Stimulated activated CD4-positive, alpha-beta T cell treated with anti-CD3 and anti-CD28 coated beads, Interleukin-4, amount 100 ng/mL, for 4 hours (primary cell): ENCODE measurements at regions not wholly inside any gene's neighbourhood (a gene's known extent, or its start where the extent isn't known, plus 50 kb on each side); places are given as distances from the start of the nearest gene placed in this dataset.

Experiments
- DNase-seq, 2 experiments: peaks; one replicate each; pipeline ENCODE4 v3.0.0-alpha.2; 2020

DNA sequence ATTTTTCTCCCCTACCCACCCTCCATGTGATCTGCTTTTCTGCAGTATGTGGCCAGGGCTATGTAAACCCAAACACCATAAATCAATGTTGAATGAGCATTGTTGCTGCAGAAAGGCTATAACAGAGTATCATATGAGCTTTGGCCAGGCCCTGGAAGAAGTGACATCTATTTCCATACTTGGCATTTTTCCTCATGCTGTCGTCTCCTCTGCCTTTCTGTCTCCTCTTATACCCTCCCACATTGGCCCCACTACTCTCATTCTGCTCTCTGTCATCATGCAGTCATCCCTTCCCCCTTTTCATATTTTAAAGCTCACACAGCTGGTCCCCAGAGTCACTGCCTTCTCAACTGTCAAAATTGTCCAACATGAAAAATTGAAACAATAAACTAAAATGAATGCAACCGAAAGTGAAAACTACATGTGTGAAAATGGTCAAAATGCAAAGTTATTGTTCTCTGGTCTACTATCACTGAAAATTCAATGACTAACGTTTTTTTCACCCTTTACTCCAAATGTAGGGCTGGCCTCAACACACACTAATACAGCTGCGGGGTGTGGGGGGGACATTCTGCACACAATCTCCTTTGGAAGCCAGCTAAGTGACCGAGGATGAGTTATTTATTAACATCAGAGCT is 290.7 kb upstream of the TMPO start:
- no peak for DNase-seq

DNA sequence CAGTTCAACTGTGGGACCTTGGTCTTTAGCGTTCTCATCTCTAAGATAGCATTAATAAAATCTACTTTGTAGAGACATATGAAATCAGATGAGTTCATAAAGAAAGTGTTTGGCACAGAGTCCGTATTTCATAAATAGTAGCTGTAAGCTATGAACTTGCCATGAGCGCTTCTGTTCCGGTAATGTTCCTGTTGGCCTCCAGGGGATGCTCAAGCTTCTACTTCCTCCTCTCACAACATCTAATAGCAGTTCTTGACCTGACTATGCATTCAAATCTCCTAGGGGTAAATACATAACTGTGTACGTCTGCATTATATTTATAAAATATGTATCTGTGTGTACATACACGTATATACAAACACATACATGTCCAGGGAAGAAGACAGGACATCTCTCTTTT is 288.2 kb upstream of the TMPO start:
- no peak for DNase-seq

DNA sequence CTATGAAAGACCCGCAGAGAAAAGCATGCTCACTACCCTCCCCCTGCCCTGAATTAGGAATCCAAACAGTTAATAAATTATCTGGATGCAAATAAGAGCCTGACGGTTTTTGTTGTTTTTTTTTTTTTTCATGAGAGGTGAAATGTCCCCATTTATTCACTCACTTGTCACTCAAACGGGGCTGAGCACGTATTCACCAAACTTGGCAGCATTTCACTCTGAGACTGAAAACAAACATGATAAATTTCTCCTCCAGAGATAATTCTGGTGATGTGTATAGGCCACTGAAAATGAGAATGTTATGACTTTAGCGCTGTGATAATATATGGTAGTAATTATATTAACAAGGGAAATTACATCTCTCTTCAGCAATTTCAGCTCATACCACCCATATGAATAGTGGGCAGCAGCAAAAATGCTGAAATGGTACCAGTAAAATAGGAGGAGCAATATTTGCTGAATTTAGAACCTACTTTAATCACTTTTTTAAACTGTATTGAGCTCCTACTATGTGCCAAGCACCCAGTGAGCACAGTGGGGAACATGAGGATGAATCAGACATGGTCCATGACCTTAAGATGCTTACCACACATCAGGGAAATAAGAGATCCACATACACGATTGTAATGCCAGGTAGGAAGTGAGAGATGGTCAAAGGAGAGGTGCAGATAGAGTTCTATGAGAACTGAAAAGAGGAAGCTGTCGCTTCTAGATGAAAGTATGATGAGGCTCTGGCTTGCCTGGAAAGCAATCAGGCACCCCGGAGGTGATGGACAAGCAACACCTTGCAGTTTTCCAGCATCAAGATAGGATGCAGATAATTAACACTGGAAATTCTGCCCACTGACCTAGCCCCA is 286.5 kb upstream of the TMPO start:
- DNase-seq, result no peak

DNA sequence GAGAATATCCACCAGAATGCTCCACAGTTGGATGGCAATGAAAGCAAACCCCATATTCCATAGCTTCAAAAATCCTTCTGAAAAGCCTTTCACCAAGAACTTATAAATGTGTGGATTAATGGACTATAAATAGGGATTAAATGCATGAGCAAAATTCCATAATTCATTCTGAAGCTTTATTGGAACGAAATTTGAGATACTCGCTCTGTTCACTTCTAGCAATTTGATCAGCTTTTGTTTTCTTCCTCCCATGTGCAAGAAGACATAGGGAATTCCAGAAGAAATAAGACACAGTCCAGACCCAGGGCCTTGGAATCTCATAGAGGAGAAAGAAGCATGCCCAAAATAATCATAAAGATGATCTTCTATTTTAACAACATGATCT is 285.9 kb upstream of the TMPO start:
- no peak for DNase-seq

DNA sequence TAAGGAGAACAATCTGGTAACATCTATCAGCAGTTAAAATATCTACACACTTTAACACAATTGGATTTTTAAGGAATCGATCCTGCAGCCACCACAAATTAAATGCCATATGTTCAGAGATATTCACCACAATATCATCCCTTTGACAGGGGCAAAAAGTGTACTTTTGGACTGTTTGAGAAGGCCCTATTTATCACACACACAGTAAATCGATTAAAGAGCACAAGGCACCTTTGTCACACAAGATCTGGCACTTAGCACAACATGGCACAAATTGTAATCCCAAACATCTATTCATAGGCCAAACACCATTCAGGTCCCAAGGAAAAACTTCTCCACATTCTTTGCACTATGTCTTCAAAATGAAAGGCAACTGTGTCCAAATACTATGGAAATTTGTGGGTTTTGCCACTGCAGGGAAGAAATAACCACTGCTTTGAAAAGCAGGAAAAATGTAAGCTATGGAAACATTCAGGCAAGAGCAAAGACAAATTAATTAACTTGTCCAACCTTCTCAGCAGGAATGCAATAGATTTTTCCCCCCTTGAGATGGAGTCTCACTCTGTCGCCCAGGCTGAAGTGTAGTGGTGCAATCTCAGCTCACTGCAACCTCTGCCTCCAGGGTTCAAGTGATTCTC is 282.5 kb upstream of the TMPO start:
- DNase-seq, result no peak

DNA sequence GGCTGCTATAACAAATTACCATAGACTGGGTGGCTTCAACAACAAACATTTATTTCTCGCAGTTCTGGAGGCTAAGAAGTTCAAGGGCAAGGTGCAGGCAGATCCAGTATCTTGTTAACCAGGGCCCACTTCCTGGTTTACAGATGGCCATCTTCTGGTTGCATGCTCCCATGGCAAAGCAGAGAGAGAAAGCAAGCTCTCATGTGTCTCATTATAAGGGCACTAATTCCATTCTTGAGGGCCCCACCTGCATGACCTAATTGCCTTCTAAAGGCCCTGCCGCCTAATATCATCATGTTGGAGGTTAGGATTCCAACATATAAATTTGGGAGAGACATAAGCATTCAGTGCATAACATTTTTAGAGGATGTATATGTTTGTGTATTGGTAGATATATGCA is 280.1 kb upstream of the TMPO start:
- no peak for DNase-seq

DNA sequence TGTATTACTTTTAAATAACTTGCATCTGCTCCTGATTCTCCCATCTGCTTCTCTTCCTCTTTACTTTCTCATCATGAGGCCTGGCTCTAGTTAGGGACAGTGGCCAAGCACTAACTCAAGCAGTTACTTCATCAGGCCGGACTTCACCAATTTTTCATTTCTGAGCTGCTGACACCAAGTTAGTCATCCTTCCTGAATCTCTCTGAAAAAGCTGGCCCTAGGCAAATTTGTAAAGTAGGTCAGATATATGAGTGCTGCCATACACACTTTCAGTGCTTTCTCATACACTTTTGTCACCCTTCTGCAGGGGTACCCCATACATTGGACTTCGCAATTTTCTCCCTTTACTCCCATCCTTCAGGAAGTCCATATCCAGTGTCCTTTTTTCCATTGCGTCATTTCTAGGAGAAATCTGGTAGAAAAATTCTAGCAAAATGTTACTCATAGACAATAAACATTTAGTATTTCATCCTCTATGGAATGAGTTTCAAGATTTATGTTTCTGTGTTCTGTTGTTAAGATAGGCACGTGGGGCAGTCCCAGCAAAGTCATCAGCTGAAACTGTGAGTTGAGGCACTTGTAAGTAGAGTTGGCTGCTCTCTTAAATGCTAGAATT is 276.8 kb upstream of the TMPO start:
- no peak for DNase-seq

DNA sequence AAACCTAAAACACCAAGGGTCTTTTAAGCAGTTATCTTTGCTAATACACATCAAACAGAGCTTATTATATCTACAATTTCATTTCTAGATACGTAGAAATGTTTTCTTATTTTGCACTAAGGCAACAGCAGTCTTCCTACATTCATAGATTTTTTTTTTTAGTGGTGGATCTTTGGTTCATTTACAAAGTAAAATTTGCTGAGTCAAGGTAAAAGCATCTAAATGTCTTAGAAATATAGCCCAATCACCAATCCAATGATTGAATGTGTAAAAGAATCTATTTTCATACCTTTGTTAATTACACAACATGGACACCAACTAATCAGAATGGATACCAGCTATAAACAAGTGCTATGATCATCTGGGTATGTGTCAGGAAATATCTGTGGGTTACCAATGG is 272.2 kb upstream of the TMPO start:
- DNase-seq, result no peak

DNA sequence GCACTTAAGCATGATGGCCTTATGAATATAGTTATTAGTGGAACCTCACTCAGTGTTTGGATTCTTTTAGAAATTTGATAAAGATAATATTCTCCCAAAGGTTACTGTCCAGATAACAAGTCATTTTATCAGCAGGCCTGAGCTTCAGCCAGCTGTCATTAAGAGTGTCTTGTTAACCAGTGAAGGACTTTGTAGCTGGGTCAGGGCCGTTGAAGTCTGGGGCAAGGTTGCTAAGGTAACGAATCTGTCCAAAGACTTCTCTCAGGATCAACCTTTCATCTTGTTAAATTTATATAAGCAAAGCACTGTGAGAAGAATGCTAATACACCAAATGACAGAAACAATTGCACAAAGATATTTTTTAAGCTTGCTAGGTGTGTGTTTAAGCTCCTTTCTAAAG is 271.3 kb upstream of the TMPO start:
- no peak for DNase-seq

DNA sequence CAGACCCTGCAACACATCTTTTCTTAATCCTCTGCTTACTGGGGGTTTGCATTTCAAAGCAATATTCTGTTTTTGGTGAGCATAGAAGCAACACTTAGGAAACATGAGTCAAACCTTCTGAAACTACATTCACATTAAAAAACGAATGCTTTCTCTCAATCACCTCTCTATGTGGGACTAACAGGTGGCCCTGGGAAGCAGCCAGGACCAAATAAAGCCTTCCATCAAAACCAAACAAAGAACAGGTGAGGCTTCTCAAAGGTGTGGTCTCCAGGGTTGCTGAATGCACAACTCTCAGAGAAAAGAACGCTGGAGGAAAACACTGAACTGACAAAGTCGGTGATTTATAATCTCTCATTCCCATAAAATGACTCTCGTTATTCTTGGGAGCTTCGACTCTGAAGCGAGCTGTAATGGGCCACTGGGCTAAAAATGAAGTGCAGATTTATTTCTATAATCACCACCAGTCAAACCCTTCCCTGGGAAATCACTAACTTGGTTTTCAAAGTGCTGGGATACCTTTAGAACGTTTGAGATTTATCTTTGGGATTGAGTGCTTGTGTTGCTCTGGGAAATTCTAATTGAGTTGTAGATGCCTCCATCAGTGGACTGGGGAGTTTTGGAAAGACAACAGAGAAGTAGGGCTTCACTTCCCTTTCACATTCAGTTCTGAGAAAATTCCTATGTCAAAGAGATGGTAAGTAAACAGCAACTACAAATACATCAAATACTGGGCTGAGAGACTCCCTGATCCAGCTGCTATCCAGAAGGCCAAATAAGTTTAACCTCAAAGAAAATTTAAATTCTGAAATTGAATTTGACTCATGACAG is 262.0 kb upstream of the TMPO start:
- no peak for DNase-seq

DNA sequence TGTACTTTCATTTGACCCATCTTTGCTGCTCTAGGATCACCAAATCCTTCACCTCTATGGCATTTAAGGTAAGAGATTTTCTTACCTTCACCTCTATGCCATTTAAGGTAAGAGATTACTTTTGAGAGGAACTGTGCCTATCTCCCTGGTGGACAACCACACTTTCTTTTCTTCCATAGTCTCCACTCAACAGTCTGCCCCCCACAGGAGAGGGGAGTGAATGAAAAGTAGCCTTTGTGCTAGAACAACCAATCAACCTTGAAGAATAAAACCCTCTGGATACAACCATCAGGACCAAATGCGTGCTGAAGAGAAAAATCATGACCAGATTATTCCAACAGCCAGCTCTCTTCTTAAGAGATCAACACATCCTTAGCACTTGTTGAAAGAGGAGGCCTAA is 258.6 kb upstream of the TMPO start:
- no peak for DNase-seq

DNA sequence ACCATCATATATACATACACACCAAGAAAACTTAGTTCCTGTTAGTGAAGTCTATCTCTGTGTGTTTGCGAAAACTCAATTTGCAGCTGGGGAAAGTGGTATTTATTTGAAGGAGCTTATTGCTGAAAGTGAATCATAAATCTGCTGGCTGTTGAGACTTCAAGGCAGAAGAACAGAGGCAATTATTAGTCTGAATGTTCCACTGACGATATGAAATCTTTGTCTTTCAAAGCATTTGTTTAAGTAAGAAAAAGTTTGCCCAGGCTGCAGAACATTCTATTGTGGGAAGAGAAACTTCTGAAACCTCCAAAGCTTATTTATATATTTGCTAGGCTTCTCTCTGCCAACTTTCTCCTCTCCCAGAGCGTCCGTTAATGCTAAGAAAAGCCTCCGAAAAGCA is 255.7 kb upstream of the TMPO start:
- DNase-seq, result no peak

DNA sequence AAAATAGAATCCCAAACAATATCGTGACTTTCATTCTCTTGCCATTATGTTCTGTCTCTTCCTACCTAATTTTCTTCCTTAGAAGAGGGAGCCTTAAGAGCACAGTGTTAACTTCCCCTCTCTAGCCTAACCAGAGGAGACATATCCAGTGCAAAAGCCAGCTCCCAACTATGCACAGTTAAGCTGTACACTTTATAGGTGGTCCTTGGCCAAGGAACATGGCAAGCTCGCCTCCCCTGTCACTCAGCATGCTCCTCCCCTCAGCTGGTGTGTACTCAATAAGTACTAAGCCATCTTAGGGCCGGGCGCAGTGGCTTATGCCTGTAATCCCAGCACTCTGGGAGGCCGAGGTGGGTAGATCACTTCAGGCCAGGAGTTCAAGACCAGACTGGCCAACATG is 255.1 kb upstream of the TMPO start:
- DNase-seq, result no peak

DNA sequence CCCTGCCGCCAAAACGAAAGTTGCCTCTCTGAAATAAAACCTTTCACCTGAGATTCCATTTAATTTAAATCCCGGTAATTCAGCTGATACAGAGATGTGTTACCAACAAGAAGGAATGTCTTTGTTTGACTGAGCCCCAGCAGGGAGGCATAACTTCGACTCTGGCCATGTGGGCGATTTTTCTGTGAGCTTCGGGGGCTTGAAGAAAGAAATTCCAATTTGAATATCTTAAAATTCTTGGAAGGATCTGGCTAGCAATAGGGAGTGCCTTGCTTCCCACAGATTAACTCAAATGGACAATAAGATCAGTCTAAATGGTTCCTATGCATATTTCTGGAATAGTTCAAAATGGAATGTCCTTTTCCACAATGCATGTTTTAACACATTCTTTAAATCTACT is 252.5 kb upstream of the TMPO start:
- DNase-seq, result no peak

DNA sequence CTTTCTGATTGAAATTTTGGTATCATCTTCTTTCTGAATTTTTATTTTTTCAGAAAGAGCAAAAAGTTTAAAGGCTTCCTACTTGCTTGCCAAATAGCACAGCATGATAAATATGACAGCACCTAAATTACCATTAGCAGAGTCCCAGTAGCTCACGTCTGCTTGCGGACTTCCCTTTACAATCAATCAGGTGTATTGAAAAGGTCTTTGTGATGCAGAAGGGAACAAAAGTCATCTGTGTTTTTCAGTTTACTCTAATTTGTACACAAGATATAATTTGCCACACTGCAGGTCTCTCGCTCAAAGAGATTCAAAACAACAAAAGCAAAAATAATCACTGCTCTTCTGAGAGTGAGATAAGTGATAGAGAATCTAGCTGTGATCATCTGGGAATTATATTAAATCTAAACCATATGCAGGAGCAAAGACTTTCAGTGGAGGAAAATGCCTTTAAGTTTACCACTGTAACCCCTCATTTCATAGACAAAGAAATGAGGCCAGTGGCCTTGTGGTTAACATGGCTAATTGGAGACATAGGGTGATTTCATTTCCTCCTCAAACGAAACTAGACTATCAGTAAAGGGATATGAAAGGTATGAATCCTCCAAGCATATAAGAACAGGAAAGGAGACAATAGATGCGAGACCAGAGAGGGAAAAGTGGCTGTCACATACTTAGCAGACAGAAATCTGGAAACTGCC is 240.8 kb upstream of the TMPO start:
- DNase-seq, result no peak

DNA sequence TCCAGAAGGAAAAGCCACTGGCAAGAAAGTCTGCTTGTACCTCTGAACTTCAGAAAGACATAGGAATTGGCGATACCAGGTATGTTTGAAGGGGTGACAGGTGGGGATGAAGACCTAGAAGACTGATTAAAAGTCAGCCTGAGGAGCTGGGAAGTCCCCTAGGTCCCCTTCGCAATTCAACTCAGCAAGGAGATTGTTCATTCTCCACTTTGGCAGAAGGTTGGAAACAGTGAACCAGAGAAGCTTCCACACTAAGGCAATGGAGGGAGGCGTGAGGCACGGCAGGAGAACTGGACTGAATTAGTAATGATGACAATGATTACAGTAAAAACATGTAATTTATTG is 240.3 kb upstream of the TMPO start:
- DNase-seq, result no peak

DNA sequence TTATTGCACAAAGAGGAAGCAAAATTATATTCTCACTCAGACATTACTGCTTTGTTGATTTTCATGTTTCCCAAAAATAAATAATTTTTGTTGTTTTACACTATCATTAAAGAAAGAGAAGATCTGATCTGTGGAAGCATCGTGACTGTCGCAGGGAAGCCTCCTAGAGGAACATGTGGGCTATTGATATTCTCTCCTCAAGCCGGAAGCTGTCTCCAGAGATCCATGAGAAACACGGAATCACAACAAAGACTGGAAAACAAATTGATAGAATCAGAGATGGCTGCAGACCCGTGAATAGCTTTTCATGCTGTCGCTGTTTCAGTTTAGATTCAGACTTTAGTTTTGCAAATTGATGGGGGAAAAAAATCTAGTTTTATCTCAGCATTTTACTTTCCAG is 235.2 kb upstream of the TMPO start:
- DNase-seq, result no peak

DNA sequence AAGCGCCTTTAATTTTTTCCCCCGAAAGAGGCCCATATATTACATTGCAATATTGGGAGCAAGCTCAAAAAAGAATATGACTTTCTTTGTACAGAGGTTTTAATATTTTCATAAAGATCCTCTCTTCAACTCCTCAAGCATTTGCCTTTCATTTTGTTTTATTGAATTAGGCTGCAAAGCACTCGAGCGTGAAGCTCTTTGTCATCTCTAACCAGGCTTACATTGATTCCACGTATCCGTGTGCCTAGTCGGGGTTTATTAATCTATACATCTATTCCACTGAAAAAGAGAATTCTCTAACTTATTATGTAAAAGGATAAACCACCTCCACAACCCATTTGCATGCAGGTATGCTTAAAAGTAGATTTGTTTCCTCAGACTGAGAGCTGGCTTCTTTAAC is 234.8 kb upstream of the TMPO start:
- DNase-seq, result no peak

DNA sequence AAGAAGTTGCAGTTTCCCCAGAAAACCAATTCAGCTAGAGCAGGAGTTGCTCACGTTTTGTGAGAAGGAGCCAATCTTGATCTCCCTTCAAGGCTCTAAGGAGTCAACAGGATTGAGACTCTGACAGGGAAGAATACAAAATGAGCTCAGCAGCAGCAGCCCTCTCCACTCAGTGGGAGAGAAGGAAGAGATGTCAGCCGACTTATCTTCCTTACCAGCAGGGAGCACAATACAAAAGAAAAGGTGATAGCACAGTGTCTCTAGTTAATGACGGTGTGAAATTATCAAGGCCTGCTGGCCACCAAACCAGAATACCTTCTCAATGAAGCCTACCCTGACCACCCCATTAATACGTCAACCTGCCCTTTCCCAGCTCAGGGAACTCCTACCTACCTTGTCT is 223.6 kb upstream of the TMPO start:
- DNase-seq, result no peak

DNA sequence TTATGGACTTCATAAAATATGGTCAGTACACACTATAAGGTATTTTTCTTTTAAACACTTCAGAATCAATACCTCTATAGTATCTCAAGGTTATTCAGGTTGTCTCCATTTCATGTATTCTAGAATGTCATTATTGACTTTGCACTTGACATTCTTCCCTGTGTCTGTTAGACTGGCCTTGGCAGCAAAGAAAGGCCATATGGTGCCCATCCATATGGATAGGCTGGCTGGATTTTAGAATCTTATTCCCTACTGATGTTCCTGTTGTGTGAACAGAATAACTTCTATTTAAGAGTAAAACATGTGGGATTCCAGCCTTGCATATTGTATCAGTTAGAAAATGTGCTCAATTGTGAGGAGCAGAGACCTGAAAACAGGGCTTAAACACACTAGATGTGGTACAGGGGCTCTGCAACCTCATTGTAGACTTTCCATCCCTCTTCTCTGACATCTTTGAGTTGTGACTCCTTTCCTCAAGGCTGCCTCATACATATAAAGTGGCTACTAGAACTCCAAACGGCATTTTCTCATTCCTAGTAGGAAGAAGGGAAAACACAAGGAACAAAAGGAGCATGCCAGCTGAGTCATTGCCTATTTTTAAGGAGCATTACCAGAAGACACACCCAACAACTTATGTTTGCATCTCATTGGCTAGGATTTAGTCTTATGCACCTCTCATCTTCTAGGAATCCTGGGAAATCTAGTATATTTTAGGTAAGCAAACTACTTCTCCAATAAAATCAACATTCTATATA is 221.2 kb upstream of the TMPO start:
- DNase-seq, result no peak

DNA sequence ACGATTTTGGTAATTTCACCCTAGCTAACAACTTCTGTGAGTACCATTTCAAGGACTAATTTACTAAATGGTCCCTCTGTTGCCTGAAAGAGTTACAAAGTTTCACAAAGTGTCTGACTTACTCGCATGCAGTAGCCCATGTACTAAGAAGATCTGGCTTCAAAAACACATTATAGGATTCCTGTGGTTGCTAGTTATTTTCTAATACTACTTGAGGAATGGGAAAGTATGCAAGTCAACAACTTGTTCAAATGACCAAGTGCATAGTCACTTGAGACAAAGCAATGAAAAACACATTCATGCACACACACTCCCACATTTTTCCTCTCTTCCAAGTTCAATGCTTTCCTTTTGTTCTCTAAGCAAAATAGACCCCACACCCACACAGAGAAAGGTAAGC is 219.7 kb upstream of the TMPO start:
- DNase-seq, result no peak
